ENCODE measurements at regions not wholly inside any gene's neighbourhood (a gene's known extent, or its start where the extent isn't known, plus 50 kb on each side); places are given as distances from the start of the nearest gene placed in this dataset.

DNA sequence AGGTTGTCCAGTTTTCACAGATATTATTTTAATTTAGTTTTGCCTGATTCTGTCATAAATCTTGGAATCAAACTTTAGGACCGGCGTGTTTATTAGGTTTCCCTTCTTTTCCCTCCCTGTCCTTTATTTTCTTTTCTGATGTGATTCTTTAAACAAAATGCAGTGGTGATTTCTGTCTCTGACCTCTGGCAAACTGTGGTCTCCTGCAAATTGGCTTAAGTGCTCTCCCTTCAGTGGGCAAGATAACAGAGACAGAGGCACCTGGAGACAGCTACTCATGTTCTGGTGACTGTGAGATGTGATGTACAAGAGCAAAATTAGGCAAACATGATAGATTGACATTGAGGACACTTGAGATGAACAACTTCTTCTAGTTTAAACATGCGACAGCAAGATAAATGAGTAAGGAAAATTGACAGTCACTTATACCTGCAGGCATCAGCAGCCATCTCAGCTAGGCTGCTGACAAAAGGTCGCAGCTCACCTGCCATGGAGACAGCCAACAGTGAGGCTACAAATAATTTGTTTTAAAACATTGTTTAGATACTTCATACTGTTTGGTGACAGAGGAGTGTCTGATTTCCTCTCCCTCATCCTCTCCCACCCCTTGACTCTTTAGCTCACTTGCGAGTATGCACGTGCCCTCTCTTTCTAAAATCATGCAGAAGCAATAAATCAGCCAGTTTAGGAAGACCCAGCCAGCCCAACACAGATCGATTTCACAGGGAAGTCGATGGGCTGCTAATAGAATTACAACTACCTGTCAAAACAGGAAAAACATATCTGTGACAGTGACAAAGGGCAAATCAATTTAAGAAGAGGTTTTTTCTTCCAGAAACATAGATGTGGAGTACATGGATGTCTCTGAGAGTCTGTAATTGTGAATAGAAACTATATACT is 63.4 kb upstream of the MAP3K7 start:
- TF ChIP-seq POLR2A (IDR thresholded peaks at IDR 0.05) (no peak), POLR2AphosphoS5 (IDR thresholded peaks at IDR 0.05; ENCODE audit: insufficient read depth in 1 of 2, low read depth in 1 of 2) (no peak)
- TF ChIP-seq, protein P1, sequence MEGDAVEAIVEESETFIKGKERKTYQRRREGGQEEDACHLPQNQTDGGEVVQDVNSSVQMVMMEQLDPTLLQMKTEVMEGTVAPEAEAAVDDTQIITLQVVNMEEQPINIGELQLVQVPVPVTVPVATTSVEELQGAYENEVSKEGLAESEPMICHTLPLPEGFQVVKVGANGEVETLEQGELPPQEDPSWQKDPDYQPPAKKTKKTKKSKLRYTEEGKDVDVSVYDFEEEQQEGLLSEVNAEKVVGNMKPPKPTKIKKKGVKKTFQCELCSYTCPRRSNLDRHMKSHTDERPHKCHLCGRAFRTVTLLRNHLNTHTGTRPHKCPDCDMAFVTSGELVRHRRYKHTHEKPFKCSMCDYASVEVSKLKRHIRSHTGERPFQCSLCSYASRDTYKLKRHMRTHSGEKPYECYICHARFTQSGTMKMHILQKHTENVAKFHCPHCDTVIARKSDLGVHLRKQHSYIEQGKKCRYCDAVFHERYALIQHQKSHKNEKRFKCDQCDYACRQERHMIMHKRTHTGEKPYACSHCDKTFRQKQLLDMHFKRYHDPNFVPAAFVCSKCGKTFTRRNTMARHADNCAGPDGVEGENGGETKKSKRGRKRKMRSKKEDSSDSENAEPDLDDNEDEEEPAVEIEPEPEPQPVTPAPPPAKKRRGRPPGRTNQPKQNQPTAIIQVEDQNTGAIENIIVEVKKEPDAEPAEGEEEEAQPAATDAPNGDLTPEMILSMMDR (IDR thresholded peaks at IDR 0.05), result no peak
